GM18517 (cell line): ENCODE measurements at regions not wholly inside any gene's neighbourhood (a gene's known extent, or its start where the extent isn't known, plus 50 kb on each side); places are given as distances from the start of the nearest gene placed in this dataset.

ENCODE experiments used
- ATAC-seq: cut with Tn5 transposase; IDR thresholded peaks from one replicate; pipeline ENCODE4 v1.9.1; 2021; ENCODE audit warnings: mild to moderate bottlenecking, moderate library complexity; ENCODE audit not compliant: unreplicated experiment

DNA sequence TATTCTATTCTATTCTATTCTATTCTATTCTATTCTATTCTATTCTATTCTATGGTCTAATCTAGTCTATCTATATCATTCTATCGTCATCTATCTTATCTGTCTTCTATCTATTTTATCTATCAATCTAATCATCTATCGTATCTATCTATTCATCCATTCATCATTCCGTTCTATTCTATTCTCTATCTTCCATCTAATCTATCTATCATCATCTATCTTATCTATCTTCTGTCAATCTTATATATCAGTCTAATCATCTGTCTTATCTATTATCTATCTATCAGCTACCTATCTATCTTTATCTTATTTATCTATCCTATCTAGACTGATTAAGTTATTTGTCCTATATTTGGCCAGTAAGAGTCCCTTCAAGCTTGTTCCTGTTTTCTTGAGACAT lies 831.5 kb upstream of the TMEM132C start:
- ATAC-seq = no peak

DNA sequence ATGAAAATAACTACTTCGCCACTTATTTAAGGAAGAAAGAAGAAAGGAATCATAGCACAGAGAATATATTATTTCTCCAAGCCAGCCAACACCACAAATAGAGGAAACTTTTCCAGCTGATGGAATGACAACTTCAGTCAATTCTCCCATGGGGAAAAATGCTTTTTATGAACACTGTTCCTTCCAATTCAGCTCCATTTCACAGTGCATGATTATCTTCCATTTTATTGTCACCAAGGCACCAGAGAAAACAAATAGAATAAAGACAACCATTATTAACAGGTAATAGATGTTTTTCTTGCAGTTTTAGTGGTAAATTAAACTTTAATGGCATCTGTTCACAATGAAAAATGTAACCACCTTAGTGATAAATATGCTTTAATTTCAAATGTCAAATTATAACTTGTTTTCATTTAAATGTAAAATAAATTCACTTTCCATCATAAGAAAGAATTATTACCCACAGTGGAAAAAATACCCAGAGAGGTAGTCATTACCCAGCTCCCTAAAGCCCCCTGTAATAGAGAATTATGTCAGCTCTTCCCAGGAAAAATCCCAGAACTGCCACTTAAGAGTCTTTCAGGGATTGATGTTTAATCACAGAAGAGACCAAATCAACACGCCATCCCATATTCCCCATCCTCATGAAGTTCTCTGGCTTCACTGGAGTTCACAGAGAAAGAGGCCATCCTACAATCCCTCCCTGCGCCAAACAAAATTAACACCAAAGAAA lies 828.3 kb upstream of the TMEM132C start:
- no peak for ATAC-seq

DNA sequence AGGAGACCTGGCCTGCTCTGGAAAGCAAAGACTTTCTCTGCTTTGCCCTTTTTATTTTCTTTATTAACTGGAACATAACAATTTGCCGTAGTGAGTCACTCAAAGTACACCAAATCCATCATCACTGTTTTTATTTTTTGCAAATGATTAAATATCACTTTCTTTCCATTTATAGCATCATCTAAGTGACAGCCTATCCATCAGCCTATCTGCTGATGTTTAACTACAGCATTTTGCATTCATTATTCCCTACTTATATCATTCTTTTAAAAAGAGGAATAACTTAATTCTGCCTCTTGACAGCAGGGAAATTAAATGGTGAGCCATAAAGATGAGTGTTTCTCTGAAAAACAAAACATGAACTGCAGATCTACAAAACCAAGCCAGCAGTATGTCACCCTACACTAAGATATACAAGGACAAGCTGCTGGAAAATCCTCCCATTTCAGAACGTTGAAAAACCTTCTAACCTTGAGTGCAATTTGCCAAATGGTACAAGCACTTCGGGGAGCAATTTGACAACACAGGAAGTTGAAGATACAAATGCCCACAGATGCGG lies 821.3 kb upstream of the TMEM132C start:
- ATAC-seq = no peak

DNA sequence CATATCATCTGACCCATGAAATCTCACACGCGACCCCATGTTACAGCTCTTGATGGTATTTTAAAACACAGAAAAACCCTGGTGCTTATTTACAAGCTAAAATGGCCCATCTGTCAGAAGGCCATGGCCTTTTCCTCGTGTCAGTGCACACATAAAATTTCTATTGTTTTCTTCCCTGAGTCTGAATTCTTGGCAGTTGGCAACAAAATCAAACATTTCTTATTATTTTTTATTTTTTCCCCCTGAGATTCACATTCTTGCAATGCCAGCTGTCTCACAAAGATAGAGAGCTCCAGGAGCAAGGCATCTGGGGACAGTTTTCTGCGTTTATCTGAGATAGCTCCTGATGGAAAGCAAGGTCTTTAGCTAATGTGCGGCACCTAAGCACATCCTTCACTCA lies 818.1 kb upstream of the TMEM132C start:
- no peak for ATAC-seq

DNA sequence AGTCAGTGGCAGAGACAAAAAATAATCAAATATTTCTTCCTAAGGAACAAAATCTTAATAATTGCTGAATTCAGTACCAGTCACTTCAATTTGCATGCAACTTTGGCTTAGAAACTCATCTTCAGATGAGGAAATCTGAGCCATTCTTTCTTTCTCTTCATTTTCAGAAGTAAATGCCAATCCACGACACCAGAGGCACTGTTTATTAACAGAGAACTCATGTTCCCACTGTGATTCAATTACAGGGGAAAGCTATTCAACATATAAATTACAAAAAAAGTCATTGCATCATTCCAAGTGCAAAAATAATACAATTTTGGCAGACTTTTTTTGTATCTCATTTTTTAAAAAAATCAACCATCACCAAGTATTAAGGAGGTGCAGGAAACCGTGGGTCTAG lies 816.1 kb upstream of the TMEM132C start:
- ATAC-seq = no peak

DNA sequence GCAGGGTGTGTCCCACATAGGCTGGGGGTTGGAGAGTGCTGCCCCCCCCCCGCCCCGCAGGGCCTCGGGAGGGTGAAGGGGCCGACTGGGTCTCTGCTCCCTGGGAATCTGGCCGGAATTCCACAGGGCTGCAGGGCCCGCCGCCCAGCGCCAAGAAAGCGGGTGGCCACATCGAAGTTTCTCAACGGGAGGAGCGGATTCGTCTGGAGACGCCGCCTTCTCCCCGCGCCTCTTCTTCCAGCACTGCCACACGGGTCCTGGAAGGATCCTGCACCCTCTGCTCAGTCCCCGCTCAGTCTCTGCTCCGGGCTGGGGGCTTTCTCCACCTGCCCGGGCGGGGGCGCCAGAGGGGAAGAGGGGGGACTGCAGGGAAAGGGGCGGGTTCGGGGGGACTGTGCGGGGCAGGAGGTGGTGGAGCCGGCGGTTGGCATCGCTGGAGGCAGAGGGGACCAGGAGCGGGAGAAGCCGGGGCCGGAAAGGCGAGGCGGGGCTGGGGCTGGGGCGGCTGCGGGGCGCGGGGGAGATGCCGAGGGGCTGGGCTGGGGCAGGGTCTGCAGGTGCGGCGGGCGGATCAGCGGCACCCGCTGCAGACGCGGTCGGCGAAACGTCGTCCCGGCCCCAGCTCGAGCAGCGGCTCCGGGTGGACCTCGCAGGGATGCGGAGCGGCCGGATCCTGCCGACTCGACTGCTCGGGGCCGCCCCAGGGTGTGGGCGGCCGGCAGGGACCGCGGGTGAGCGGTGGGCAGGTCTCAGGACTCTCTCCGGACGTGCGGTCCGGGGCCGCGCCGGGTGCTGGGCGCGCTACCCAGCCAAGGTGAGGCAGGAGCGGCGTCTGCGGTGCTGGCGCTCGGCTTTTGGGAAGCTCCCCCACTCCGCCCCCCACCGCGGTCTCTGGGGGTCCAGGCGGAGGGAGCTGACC lies 811.4 kb upstream of the TMEM132C start:
- ATAC-seq = no peak

DNA sequence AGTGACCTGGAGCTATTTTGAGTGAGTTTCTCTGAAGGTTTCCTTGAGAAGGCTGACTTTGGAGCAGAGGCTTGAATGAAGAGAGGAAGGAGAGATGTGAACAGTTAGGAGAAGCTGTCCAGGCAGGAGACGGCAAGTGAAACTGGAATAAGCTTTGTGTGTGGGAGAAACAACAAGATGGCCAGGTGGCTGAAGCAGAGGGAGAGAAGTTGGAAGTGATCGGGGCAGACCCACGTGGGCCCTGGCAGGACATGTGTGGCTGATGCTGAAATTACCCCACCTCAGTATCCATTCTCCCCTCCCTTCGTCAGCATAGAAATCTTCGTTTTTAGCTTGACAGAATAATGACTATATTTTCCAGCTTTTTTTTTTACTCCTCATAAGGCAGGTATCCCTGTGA lies 809.2 kb upstream of the TMEM132C start:
- no peak for ATAC-seq

DNA sequence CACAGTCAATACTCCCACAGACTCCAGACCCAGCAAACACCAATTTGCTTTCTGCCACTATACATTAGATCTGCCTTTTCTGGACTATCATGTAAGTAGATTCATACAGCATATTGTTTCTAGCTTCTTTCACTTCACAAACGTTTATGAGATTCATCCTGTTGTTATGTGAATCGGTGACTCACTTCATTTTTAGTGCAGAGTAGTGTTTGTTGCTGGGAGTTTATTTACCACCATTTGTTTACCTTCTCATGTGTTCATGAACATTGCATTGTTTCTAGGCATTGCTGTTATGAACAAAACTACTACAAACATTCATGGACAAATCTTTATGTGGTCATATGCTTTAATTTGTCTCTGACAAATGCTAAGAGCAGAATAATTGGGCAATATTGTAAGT lies 807.8 kb upstream of the TMEM132C start:
- ATAC-seq = no peak

DNA sequence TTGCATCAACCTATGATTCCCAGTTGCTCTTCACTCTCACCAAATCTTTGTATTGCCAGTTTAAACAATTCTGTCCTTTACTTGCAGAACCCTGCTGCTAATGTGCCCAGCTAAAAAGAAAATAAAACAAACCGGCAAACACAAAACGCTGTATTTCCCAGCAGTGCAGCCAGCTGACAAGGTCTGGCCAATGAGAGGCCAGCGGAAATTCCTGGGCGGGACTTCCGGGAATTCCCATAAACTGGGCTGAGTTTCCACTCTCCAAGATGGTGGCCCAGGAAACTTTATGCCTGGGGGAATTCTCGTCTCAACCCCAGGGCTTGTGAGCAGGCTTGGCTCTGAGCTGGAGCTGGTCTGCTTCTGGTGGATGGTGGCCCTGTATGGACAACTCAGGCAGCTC lies 807.3 kb upstream of the TMEM132C start:
- no peak for ATAC-seq

DNA sequence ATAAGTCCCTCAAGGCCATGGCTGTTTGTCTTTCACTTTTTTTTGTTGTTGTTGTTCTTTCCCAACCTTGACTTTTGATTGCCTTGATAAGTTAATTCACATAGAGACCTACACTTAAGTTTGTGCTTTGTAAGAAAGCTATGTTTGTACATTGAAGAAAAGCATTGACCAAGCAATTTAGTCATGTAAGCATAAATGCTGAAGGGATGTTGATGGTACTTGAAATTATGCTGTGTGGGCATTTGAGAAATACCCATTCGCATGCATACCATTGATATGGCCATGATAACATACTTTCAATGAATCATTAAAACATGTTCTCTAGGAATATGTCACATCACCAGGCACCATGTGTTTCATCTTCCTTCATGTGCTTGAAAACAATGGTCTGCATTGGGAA lies 803.7 kb upstream of the TMEM132C start:
- ATAC-seq = no peak

DNA sequence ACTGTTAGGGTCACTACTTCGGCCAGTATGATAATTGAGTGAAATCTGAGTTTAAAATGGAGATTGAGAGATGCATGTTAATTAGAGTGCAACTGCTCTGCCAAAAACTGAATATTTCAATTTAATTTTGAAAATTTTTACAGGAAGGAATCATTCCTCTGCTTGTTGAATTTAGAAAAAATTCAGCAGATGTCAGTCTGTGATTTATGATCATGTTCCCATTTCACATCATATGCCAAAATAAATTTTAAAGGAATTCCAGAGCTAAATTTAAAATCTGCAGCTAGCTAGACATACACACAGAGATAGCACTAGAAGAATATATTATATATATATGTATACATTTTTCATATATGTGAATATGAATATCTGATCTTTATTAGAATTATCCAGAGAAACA lies 797.6 kb upstream of the TMEM132C start:
- ATAC-seq = no peak

DNA sequence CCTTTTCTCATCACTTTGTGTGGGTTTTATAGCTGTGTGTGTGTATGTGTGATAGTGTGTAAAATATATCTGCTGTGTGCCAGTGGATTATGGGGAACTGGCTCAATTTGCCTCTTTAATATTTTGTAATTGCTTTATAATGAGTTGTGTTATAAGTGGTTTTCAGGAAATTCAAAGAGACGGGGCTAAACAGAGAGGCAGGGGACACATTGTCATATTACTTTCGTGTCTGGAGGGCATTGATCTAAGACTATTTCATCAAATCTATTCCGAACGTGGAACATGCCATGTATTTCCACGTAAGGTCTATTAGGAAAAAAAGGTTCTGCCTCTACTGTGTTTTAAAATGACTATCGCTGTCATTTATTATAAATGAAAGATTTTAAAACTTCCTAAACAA lies 793.2 kb upstream of the TMEM132C start:
- ATAC-seq = no peak

DNA sequence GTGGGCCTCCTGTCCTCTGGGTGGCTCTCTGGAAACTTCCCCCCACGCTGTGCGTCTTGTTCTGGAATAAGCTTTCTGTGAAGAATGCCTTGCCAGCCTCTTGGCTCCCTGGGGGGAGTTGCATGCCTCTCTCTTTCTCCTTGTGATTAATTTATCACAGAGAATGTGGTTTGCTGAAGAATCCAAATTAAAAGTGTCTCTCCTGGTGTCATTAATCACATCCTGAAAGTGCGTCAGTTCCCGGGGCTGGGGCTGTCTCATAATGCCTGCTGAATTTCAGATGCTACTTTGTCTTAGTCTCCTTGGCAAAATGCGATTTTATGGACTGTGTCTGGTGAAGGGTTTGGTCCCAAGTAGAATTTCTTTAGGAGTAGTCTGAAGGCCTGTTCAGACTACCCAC lies 787.7 kb upstream of the TMEM132C start:
- no peak for ATAC-seq

DNA sequence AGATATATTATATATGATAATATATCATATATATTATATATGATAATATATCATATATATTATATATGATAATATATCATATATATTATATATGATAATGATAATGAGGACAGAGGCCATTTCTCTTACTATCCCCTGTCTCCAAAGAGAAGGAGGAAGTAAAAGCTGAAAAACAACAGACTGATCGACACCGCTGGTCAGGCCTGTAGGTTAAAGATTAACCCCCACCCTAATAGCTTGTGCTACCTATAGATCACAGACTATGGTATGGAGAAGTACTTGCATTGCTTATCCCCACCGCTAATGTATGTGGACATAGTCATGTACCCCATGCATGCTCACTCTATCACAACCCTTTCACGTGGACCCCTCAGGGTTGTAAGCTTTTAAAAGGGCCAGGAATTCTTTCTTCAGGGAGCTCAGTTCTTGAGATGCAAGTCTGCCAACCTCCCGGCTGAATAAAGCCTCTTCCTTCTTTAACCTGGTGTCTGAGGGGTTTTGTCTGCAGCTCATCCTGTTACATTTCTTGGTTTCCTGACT lies 786.1 kb upstream of the TMEM132C start:
- ATAC-seq = no peak

DNA sequence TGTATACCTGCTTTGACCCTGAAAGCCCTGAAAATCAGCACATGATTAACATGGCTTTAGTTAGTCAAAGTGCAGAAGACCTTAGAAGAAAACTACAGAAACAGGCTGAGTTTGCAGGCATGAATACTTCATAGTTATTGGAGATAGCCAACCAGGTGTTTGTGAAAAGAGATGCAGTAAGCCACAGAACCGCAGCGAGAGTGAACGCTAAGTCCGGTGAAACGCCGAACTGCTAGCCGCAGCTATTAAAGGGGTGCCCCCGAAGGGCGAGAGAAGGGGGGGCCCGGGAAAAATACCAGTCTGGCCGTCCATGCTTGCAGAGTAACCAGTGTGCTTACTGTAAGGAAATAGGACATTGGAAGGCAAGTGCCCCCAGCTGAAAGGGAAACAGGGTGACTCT lies 784.0 kb upstream of the TMEM132C start:
- ATAC-seq = no peak

DNA sequence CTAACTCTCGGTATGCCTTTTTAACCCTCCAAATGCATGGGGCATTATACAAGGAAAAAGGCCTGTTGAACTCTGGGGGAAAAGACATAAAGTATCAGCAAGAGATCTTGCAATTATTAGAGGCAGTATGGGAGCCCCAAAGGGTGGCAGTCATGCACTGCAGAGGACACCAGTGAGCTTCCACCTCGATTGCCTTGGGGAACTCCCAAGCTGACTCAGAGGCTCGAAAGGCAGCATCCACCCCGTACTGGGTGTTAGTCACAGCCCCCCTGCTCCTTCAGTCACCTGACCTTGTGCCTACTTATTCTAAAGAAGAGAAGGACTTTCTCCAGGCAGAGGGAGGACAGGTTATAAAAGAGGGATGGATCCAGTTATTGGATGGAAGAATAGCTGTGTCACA lies 781.4 kb upstream of the TMEM132C start:
- no peak for ATAC-seq

DNA sequence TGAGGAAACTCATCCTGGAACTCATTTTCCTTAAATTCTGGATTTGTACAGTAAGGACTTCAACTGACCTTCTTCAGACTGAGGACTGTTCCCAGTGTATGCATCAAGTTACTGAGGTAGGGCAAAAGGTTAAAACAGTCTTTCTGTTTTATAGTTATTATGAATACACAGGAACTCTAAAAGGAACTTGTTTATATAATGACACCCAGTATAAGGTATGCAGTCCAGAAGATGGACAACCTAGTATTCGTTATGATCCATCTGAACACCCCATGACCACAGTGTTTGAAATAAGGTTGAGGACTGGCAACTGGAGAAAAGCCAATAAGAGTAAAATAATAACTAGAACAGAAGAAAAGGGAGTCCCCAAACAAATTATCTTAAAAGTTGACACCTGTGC lies 779.9 kb upstream of the TMEM132C start:
- no peak for ATAC-seq

DNA sequence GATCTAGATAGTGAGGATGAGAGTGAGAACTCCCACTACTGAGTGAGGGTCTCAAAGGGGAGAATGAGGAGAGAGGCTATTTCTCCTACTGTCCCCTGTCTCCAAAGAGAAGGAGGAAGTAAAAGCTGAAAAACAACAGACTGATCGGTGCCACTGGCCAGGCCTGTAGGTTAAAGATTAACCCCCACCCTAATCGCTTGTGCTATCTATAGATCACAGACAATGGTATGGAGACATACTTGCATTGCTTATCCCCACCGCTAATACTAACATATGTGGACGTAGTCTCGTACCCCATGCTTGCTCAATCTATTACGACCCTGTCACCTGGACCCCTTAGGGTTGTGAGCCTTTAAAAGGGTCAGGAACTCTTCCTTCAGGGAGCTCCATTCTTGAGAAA lies 777.9 kb upstream of the TMEM132C start:
- no peak for ATAC-seq

DNA sequence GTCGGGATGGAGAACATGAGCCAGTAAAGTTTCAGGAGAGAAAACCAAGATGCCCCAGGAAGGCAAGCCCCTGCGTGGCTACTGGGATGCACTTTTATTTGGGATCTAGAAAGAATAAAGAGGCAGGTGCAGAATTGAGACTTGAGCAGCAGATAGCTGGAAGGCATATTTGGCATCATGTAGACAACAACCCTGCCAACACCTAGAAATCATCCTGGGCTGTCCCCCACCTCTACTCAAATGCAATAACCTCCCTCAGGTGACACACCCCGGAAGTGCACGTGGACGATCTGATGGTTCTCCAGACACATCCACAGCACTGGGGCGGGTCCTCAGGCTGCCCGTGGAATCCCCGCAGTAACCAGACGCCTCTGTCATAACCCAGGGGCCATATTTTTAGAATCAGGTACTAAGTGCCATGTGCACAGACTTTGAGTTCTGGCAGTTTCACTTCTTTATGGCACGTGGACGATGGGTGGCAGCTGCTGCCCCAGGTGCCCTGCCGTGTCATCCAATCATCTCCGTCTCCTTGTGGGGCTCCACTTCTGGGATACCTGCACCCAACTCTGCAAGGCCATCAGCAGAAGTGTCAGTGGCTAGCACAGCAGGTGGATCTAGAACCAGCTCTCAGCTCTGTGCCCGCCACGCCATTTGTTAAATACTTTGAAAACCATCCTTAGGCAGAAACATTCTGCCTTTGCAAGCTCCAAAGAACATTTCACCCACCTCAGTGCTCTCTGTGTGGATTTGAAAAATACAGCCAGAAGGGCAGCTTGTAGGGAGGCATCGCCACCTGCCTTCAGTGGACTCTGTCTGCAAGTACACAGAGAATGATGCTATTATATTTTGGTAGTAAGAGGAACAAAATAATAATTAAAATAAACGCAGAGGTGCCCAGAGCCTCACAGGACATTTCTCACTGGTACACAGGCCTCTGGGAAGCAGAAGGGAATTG lies 771.7 kb upstream of the TMEM132C start:
- no peak for ATAC-seq

DNA sequence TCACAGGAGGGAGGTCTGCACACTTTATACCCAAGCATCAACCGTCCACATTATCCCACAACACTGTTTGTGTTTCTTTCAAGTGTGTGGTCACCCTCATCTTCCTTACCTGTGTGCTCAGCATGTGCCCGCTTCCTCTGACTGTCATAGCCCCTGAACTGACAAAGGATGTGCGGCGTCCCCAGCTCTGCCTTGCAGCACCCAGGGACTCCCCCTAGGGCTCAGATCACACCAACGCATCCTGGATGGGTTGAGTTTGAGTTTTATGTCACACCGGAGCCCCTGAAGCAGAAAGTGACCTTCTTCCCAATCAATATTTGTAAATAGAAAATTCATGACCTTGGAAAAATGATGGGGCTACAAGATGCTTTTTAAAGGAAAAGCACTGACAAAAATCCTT lies 770.7 kb upstream of the TMEM132C start:
- ATAC-seq = no peak
